ENCODE measurements at regions not wholly inside any gene's neighbourhood (a gene's known extent, or its start where the extent isn't known, plus 50 kb on each side); places are given as distances from the start of the nearest gene placed in this dataset.
"Not testable (repeated sequence)": the region's sequence is repeated elsewhere in the genome, so short reads cannot be mapped to it uniquely, and the experiment has no call there.

- H3K27ac ChIP-seq (ENCODE audit: low read length in 2 of 2), result no peak overlapping the region
- Mint-ChIP-seq H3K27ac (no peak overlapping the region), H3K4me3 (no peak overlapping the region), H3K27me3 (peaks cover 22% of the 10 kb centered on the region), H3K9me3 (ENCODE audit: insufficient read depth) (no peaks in the 10 kb centered on the region), H3K4me1 (no peaks in the 10 kb centered on the region)
- H4K20me1 ChIP-seq (ENCODE audit: control insufficient read depth, insufficient read depth, low read length, poor library complexity, severe bottlenecking), result no peaks in the 10 kb centered on the region
- WGBS (ENCODE audit: insufficient coverage), result 83% methylated on average over 7 of the region's 7 CpGs
- intact Hi-C loops (cut with micrococcal nuclease), result no loop called here
- ChIA-PET CTCF (no interaction called here), POLR2A (no interaction called here)
- H3K4me1 ChIP-seq (ENCODE audit: control insufficient read depth in 2 of 2, insufficient read depth in 2 of 2, low read length in 2 of 2), result no peaks in the 10 kb centered on the region
- no peaks in the 10 kb centered on the region for H3K79me2 ChIP-seq (ENCODE audit: control insufficient read depth, insufficient read depth, low read length)
- H3K36me3 ChIP-seq (replicated peaks in 1 of 2; ENCODE audit: control extremely low read depth in 1 of 2, control insufficient read depth in 1 of 2, extremely low read depth in 1 of 2, insufficient read depth in 2 of 2, low read length in 1 of 2), result no peaks in the 10 kb centered on the region
- no peak overlapping the region for H3K4me3 ChIP-seq (ENCODE audit: control extremely low read depth in 1 of 5, extremely low read depth in 1 of 5, insufficient read depth in 1 of 5, low read depth in 2 of 5, low read length in 4 of 5)
- no peak overlapping the region for H3K4me2 ChIP-seq (replicated peaks; ENCODE audit: low read depth, low read length, poor library complexity, severe bottlenecking)
- peaks cover 0 to 5% (median 3%) of the 10 kb centered on the region in 4 experiments for H3K27me3 ChIP-seq (replicated peaks in 1 of 4; ENCODE audit: control extremely low read depth in 1 of 4, control insufficient read depth in 3 of 4, insufficient read depth in 4 of 4, low read length in 3 of 4)
- H3K9me3 ChIP-seq (ENCODE audit: control extremely low read depth in 1 of 3, control insufficient read depth in 2 of 3, insufficient read depth in 1 of 3, low read length in 2 of 3), result peaks cover 0 to 4% (median 0%) of the 10 kb centered on the region in 3 donors
- no peak overlapping the region for H2AFZ ChIP-seq (ENCODE audit: insufficient read depth, low read depth, low read length, poor library complexity, severe bottlenecking)
- TF ChIP-seq, protein P1, sequence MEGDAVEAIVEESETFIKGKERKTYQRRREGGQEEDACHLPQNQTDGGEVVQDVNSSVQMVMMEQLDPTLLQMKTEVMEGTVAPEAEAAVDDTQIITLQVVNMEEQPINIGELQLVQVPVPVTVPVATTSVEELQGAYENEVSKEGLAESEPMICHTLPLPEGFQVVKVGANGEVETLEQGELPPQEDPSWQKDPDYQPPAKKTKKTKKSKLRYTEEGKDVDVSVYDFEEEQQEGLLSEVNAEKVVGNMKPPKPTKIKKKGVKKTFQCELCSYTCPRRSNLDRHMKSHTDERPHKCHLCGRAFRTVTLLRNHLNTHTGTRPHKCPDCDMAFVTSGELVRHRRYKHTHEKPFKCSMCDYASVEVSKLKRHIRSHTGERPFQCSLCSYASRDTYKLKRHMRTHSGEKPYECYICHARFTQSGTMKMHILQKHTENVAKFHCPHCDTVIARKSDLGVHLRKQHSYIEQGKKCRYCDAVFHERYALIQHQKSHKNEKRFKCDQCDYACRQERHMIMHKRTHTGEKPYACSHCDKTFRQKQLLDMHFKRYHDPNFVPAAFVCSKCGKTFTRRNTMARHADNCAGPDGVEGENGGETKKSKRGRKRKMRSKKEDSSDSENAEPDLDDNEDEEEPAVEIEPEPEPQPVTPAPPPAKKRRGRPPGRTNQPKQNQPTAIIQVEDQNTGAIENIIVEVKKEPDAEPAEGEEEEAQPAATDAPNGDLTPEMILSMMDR (IDR thresholded peaks at IDR 0.05), result no peak
- no peak for TF ChIP-seq EZH2 (IDR thresholded peaks at IDR 0.05; ENCODE audit: borderline replicate concordance, insufficient read depth, low read depth, low read length, poor library complexity, severe bottlenecking)
- DNase-seq (no peak), ATAC-seq (ENCODE audit: low read depth) (no peak)
- no peak overlapping the region for H3K9ac ChIP-seq (ENCODE audit: low read length)
These were observed 156.4 kb upstream of the PFN2 start for GRCh38 chr3:150127011-150127490.

- intact Hi-C loops (cut with micrococcal nuclease), result no loop called here
- Mint-ChIP-seq H3K27me3 (peaks cover 26% of the 10 kb centered on the region), H3K27ac (no peak overlapping the region), H3K4me1 (no peaks in the 10 kb centered on the region), H3K9me3 (ENCODE audit: insufficient read depth) (no peaks in the 10 kb centered on the region), H3K4me3 (no peak overlapping the region)
- ATAC-seq (ENCODE audit: low read depth) (no peak), DNase-seq (no peak)
- Histone ChIP-seq H3K36me3 (replicated peaks in 1 of 2; ENCODE audit: control extremely low read depth in 1 of 2, control insufficient read depth in 1 of 2, extremely low read depth in 1 of 2, insufficient read depth in 2 of 2, low read length in 1 of 2) (no peaks in the 10 kb centered on the region), H3K9ac (ENCODE audit: low read length) (no peak overlapping the region), H3K79me2 (ENCODE audit: control insufficient read depth, insufficient read depth, low read length) (no peaks in the 10 kb centered on the region), H3K4me1 (ENCODE audit: control insufficient read depth in 2 of 2, insufficient read depth in 2 of 2, low read length in 2 of 2) (no peaks in the 10 kb centered on the region), H3K4me3 (ENCODE audit: control extremely low read depth in 1 of 5, extremely low read depth in 1 of 5, insufficient read depth in 1 of 5, low read depth in 2 of 5, low read length in 4 of 5) (no peak overlapping the region), H2AFZ (ENCODE audit: insufficient read depth, low read depth, low read length, poor library complexity, severe bottlenecking) (no peak overlapping the region), H3K27ac (ENCODE audit: low read length in 2 of 2) (no peak overlapping the region), H4K20me1 (ENCODE audit: control insufficient read depth, insufficient read depth, low read length, poor library complexity, severe bottlenecking) (no peaks in the 10 kb centered on the region), H3K9me3 (ENCODE audit: control extremely low read depth in 1 of 3, control insufficient read depth in 2 of 3, insufficient read depth in 1 of 3, low read length in 2 of 3) (peaks cover 0 to 4% (median 0%) of the 10 kb centered on the region in 3 donors), H3K4me2 (replicated peaks; ENCODE audit: low read depth, low read length, poor library complexity, severe bottlenecking) (no peak overlapping the region), H3K27me3 (replicated peaks in 1 of 4; ENCODE audit: control extremely low read depth in 1 of 4, control insufficient read depth in 3 of 4, insufficient read depth in 4 of 4, low read length in 3 of 4) (peaks cover 0 to 5% (median 0%) of the 10 kb centered on the region in 4 experiments)
- TF ChIP-seq, protein P1 (IDR thresholded peaks at IDR 0.05), result no peak
- no peak for TF ChIP-seq EZH2 (IDR thresholded peaks at IDR 0.05; ENCODE audit: borderline replicate concordance, insufficient read depth, low read depth, low read length, poor library complexity, severe bottlenecking)
- 86% methylated on average over 1 of the region's 2 CpGs for WGBS (ENCODE audit: insufficient coverage)
- POLR2A ChIA-PET, result no interaction called here
- CTCF ChIA-PET, result no interaction called here
These were observed 153.4 kb upstream of the PFN2 start for GRCh38 chr3:150124142-150124541.

DNA sequence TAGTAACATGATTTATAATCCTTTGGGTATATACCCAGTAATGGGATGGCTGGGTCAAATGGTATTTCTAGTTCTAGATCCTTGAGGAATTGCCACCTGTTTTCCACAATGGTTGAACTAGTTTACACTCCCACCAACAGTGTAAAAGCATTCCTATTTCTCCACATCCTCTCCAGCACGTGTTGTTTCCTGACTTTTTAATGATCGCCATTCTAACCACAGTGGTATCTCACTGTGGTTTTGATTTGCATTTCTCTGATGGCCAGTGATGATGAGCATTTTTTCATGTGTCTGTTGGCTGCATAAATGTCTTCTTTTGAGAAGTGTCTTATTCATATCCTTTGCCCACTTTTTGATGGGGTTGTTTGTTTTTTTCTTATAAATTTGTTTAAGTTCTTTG lies 152.6 kb upstream of the PFN2 start:
- H3K4me1 Mint-ChIP-seq; H3K9ac ChIP-seq (ENCODE audit: low read length); H3K27ac ChIP-seq (ENCODE audit: low read length in 2 of 2); H3K9me3 Mint-ChIP-seq (ENCODE audit: insufficient read depth); POLR2A ChIA-PET; H2AFZ ChIP-seq (ENCODE audit: insufficient read depth, low read depth, low read length, poor library complexity, severe bottlenecking); DNase-seq; ATAC-seq (ENCODE audit: low read depth); H3K27me3 ChIP-seq (replicated peaks in 1 of 4; ENCODE audit: control extremely low read depth in 1 of 4, control insufficient read depth in 3 of 4, insufficient read depth in 4 of 4, low read length in 3 of 4); H3K27ac Mint-ChIP-seq; H3K9me3 ChIP-seq (ENCODE audit: control extremely low read depth in 1 of 3, control insufficient read depth in 2 of 3, insufficient read depth in 1 of 3, low read length in 2 of 3); H4K20me1 ChIP-seq (ENCODE audit: control insufficient read depth, insufficient read depth, low read length, poor library complexity, severe bottlenecking); H3K4me3 Mint-ChIP-seq; H3K4me1 ChIP-seq (ENCODE audit: control insufficient read depth in 2 of 2, insufficient read depth in 2 of 2, low read length in 2 of 2); H3K4me2 ChIP-seq (replicated peaks; ENCODE audit: low read depth, low read length, poor library complexity, severe bottlenecking); H3K4me3 ChIP-seq (ENCODE audit: control extremely low read depth in 1 of 5, extremely low read depth in 1 of 5, insufficient read depth in 1 of 5, low read depth in 2 of 5, low read length in 4 of 5); H3K36me3 ChIP-seq (replicated peaks in 1 of 2; ENCODE audit: control extremely low read depth in 1 of 2, control insufficient read depth in 1 of 2, extremely low read depth in 1 of 2, insufficient read depth in 2 of 2, low read length in 1 of 2); CTCF ChIA-PET; H3K79me2 ChIP-seq (ENCODE audit: control insufficient read depth, insufficient read depth, low read length); intact Hi-C loops (cut with micrococcal nuclease): not testable (repeated sequence)
- H3K27me3 Mint-ChIP-seq, result peaks cover 26% of the 10 kb centered on the region
- no CpG with 5 or more reads among the region's 2 CpGs for WGBS (ENCODE audit: insufficient coverage)
